HAP-1 (cell line): ENCODE measurements at regions not wholly inside any gene's neighbourhood (a gene's known extent, or its start where the extent isn't known, plus 50 kb on each side); places are given as distances from the start of the nearest gene placed in this dataset.
"Not testable (repeated sequence)": the region's sequence is repeated elsewhere in the genome, so short reads cannot be mapped to it uniquely, and the experiment has no call there.

Experiments used
- DNase-seq, 2 experiments: peaks; one replicate each; pipeline ENCODE4 v3.0.0-alpha.2; 2016 to 2020; ENCODE audit warnings: low spot score in 2 of 2
- H3K27me3 ChIP-seq: fragments of 250-450 bp; sonication (Bioruptor Pico); 2 replicates; pipeline ENCODE4 v1.5.1; 2020; ENCODE audit warnings: low read depth, mild to moderate bottlenecking, moderate library complexity
- H3K36me3 ChIP-seq: fragments of 250-450 bp; sonication (Bioruptor Pico); replicated peaks from 2 replicates; pipeline ENCODE4 v1.5.1; 2020; ENCODE audit warnings: mild to moderate bottlenecking
- H3K4me1 ChIP-seq: fragments of 250-450 bp; sonication (Bioruptor Pico); 2 replicates; pipeline ENCODE4 v1.5.1; 2020; ENCODE audit warnings: mild to moderate bottlenecking
- H3K4me3 ChIP-seq: fragments of 250-450 bp; sonication (Bioruptor Pico); 2 replicates; pipeline ENCODE4 v1.5.1; 2020; ENCODE audit warnings: mild to moderate bottlenecking, moderate library complexity
- H3K9me3 ChIP-seq: fragments of 250-450 bp; sonication (Bioruptor Pico); 2 replicates; pipeline ENCODE4 v1.5.1; 2020; ENCODE audit warnings: mild to moderate bottlenecking, moderate library complexity
- in situ Hi-C: fragments of 300-500 bp; cut with MboI; formaldehyde crosslinking; loops from 3 replicates; pipeline ENCODE4 v1.14.3; 2020; ENCODE audit warnings: low sequenced_read_pairs, inconsistent platforms, mixed read lengths

DNA sequence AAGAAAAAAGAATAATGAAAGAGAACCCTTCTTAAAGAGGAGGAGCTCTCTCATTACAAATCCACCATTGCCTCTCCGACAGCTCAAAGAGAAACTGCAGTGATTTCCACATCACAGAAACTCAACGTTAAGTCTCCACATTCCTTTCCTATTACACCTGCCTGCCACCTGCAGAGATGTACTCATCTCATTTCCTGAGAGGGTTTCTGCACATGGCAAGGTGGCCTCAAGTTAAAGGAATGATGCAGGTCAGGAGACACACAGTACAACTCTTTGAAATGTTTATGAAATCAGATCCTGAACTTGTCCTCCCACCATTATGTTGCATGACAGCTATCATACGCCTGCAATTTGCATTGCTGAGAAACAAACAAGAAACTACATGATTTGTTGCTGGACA lies 458.4 kb upstream of the ADAMTS9 start:
- Histone ChIP-seq H3K27me3 (no peaks in the 10 kb centered on the region), H3K9me3 (no peaks in the 10 kb centered on the region), H3K4me1 (no peaks in the 10 kb centered on the region), H3K4me3 (no peak overlapping the region), H3K36me3 (no peaks in the 10 kb centered on the region)
- no peak for DNase-seq
- in situ Hi-C loops = no loop called here

DNA sequence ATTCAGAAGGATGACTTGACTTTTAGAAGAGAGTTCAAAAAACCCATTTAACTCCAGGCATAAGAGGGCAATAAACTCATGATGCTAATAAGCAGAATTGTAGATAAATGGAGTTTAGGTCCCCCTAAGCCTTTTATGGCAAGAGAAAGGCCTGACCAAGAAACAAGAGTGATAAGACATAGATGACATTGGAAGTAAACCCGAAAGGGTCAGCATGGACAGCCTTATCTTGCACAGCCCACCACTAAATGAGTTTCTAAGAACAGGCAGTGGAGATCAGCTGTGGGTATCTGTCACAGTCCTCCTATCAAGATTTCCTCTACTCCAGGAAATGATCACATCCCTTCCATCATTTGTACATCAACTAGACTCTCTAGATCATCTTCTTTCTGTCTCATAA lies 457.9 kb upstream of the ADAMTS9 start:
- H3K27me3 ChIP-seq = no peaks in the 10 kb centered on the region
- H3K36me3 ChIP-seq = no peaks in the 10 kb centered on the region
- H3K4me1 ChIP-seq = no peaks in the 10 kb centered on the region
- H3K4me3 ChIP-seq = no peak overlapping the region
- in situ Hi-C loops = no loop called here
- no peak for DNase-seq
- no peaks in the 10 kb centered on the region for H3K9me3 ChIP-seq

DNA sequence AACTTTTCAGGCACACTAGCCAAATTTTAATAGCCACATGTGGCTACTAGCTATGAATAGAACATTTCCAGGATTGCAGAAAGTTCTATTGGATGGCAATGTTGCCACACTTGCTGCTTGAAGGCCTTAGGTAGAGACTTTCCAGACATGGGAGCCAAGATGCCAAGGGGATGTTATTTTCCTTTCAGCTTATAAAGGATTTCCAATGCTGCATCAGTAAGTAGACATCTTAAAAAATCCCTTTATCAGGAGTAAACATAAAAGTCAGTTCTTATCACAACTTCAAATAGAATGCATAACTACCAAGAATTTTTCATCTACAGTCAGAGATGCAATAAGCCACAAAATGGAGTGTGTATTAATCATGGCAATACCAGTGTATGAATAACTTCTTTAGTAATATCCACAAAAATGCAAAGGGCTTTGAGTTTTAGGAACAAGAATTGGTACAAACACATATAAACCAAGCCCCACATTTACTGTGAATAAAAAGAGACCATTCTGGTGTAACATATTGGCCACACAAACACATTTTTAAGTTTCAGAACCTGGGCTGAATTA lies 457.1 kb upstream of the ADAMTS9 start:
- no peak for DNase-seq
- in situ Hi-C loops = no loop called here
- H3K27me3 ChIP-seq = no peaks in the 10 kb centered on the region
- no peaks in the 10 kb centered on the region for H3K36me3 ChIP-seq
- H3K4me1 ChIP-seq = no peaks in the 10 kb centered on the region
- no peak overlapping the region for H3K4me3 ChIP-seq
- no peaks in the 10 kb centered on the region for H3K9me3 ChIP-seq

DNA sequence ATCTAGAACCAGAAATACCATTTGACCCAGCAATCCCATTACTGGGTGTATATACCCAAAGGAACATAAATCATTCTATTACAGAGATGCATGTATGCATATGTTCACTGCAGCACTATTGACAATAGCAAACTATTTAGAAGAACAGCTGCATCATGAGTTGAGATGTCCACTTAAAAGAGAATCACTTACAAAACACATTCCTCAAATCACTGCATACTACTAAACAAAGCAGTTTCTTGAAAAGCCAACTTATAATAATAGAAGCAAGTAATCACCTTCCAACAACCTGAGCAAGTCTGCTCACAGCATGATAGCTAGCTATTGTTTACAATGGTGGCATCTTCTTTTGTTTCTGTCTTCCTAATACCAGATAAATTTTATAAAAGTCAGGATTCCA lies 454.7 kb upstream of the ADAMTS9 start:
- no peak overlapping the region for H3K4me3 ChIP-seq
- H3K4me1 ChIP-seq = no peaks in the 10 kb centered on the region
- no peaks in the 10 kb centered on the region for H3K9me3 ChIP-seq
- H3K27me3 ChIP-seq = no peaks in the 10 kb centered on the region
- no peak for DNase-seq
- in situ Hi-C loops = no loop called here
- no peaks in the 10 kb centered on the region for H3K36me3 ChIP-seq

DNA sequence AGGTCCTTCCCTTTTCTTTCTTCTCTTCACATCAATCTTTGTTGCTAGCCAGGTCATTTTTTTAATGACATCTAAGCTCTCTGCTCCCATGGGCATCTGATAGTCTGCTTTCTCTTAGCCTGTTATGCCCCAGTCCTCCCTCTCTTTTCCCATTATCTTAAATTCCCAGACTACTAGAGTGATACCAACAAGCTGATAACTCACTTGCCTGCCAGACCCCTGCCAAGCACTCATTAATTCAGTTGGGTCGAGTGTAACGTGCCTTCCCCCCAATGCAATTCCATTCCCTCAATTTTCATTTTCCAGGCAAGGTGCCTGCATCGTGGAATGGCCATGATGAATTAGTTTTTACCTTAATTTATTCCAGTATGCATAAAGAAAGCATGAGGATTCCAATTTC lies 450.8 kb upstream of the ADAMTS9 start:
- Histone ChIP-seq H3K36me3 (no peaks in the 10 kb centered on the region), H3K27me3 (no peaks in the 10 kb centered on the region), H3K4me3 (no peak overlapping the region), H3K9me3 (no peaks in the 10 kb centered on the region), H3K4me1 (no peaks in the 10 kb centered on the region)
- DNase-seq = no peak
- in situ Hi-C loops = no loop called here

DNA sequence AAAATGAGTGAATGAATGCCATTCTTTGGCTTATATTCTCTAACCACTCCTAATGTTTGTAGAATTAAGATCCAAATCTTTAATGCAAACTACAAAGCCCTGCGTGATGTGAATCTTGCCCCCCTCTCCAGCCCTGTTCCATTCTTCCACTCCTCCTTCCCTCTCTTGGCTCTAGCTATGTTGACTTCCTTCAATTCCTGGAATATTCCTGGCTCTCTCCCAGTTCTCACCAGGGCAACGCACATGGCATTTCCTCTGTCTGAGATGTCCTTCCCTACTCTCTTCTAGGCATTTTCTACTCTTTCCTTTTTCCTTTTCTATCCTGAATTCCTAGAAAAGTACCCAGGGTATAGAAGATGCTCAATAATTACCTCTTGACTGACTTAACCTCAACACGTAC lies 446.0 kb upstream of the ADAMTS9 start:
- H3K9me3 ChIP-seq, DNase-seq, H3K4me3 ChIP-seq, H3K27me3 ChIP-seq, H3K36me3 ChIP-seq, H3K4me1 ChIP-seq, in situ Hi-C loops: not testable (repeated sequence)

DNA sequence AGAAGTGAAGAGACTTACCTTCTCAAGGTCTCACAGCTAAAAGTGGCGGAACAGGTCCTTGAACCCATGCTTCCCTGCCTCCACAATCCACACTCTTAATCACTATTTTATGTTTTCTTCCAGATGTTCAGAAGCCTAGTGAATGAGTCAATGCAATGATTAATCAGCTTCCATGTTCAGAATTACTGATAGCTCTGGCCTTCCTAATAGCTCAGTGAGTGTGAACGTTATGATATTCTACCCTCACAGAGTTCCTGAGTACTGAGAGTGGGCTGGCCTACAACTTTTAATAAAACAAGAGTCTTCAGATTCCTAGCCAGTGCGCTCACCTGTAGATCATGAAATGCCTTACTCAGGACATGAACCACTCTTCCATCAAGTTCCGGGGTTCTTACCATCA lies 443.0 kb upstream of the ADAMTS9 start:
- H3K36me3 ChIP-seq = no peaks in the 10 kb centered on the region
- H3K9me3 ChIP-seq = no peaks in the 10 kb centered on the region
- DNase-seq = no peak
- no peaks in the 10 kb centered on the region for H3K4me1 ChIP-seq
- H3K27me3 ChIP-seq = no peaks in the 10 kb centered on the region
- in situ Hi-C loops = no loop called here
- no peak overlapping the region for H3K4me3 ChIP-seq

DNA sequence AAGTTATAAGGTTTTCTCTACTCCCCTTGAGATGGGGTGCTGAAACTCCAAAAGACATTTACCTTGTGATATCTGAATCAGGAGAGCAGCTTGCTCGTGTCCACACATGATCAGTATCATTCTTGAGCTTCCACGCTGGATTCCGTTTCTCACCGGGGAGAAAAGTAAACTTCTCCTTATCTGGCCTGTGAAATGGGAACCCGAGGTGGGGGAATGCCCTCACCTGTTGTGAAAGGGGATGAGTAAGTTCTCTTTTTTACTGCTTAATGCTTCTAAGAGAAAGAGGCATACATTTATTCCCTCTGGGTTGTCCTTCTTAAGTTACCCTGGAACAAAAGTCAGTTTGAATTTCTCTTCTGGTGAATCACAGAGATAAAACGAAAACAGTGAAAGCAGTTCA lies 440.5 kb upstream of the ADAMTS9 start:
- Histone ChIP-seq H3K27me3 (no peaks in the 10 kb centered on the region), H3K36me3 (no peaks in the 10 kb centered on the region), H3K4me1 (no peaks in the 10 kb centered on the region), H3K9me3 (no peaks in the 10 kb centered on the region), H3K4me3 (no peak overlapping the region)
- no peak for DNase-seq
- in situ Hi-C loops = no loop called here

DNA sequence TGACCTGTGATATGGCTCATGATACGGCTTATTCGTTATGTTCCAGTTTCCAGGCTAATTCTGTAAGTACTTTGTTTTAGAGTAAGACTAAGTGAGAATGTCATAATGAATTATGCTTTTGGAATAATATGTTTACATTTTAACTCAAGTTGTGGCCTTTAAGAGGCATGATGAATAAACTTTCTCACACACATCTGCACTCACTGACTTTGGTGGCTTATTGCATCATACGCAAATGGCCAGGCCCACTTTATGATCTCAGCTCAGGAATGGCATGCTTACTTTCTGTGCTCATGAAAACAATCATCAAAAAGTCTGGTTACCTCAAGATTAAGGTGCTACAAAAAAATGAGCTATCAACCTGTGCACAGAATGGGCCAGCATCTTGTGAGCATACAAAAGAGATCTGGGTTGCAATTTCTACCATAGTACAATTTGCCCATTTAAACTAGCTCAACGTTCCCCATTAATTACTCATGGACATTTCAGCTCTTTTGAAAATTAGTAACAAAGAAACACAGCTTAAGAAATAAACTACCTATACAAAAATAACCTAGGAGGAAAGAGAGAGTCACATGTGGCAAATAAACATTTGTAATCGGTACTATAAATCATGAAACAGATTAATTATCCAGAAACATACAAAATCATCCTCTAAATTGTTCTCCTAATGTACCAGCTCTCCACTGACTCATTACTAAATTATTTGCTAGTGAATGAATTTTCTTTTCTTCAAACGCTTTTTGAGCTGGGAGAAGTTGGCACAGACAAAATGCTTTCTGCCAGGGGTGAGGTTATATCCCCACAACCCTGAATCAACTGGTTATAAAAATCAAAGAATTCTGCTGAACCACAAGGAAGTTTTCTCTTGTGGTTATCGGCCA lies 439.0 kb upstream of the ADAMTS9 start:
- Histone ChIP-seq H3K4me3 (no peak overlapping the region), H3K9me3 (no peaks in the 10 kb centered on the region), H3K36me3 (no peaks in the 10 kb centered on the region), H3K27me3 (no peaks in the 10 kb centered on the region), H3K4me1 (no peaks in the 10 kb centered on the region)
- no peak for DNase-seq
- in situ Hi-C loops = no loop called here

DNA sequence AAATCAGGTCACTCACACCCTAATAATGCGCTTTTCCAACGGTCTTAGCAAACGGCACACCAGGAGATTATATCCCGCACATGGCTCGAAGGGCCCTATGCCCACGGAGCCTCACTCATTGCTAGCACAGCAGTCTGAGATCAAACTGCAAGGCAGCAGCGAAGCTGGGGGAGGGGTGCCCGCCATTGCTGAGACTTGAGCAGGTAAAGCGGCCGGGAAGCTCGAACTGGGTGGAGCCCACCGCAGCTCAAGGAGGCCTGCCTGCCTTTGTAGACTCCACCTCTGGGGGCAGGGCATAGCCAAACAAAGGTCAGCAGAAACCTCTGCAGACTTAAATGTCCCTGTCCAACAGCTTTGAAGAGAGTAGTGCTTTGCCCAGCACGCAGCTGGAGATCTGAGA lies 432.4 kb upstream of the ADAMTS9 start:
- DNase-seq, H3K27me3 ChIP-seq, H3K4me3 ChIP-seq, in situ Hi-C loops, H3K4me1 ChIP-seq, H3K9me3 ChIP-seq, H3K36me3 ChIP-seq: not testable (repeated sequence)

DNA sequence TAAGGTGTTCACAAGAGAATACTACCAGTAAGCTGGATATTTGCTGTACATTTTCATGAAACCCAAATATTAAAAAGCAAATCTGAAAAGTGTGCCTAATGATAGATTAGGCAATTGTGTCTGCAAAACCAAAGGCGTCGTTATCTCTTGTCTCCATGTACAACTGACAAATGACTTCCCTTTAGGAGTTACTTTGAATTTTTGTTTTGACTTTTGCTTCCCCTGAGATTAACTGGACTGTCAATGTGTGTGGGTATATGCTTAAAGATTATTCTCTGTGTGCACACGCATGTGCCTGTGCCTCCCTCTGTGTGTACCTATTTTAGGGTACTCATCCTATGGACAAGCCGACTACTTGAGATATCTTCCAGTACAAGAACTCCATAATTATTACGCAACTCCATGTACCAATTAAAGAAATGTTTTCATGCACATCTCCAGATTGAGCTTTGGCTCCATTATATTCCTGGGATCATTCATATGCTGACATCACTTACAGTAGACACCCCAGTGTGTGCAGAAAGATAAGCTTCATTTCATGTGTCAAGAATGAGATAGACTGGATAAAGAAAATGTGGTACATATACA lies 431.2 kb upstream of the ADAMTS9 start:
- Histone ChIP-seq H3K36me3 (no peaks in the 10 kb centered on the region), H3K9me3 (no peaks in the 10 kb centered on the region), H3K4me1 (no peaks in the 10 kb centered on the region), H3K4me3 (no peak overlapping the region), H3K27me3 (no peaks in the 10 kb centered on the region; the same call in 1 of the 2 replicates)
- in situ Hi-C loops = no loop called here
- no peak for DNase-seq

DNA sequence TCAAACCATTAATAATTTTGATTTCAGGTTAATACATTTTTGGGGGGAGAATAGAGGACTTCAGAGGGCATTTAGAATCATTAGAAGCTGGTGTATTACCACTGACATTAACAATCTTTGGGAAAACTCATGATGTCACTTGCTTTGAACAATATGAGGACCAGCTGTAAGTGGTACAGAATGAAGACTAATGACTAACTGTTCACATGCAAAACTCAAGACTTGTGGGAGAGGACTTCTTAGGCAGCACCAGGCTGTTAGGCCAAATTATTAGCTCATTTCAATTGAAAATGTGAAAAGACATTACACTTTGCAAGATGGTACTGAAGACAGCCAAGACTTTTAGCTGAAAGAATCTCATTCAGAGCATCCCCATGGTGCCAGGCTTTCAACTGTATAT lies 426.2 kb upstream of the ADAMTS9 start:
- no peak overlapping the region for H3K4me3 ChIP-seq
- no peaks in the 10 kb centered on the region for H3K4me1 ChIP-seq
- no peaks in the 10 kb centered on the region for H3K36me3 ChIP-seq
- in situ Hi-C loops = no loop called here
- no peaks in the 10 kb centered on the region for H3K9me3 ChIP-seq
- no peak for DNase-seq
- no peaks in the 10 kb centered on the region; the same call in 1 of the 2 replicates for H3K27me3 ChIP-seq

DNA sequence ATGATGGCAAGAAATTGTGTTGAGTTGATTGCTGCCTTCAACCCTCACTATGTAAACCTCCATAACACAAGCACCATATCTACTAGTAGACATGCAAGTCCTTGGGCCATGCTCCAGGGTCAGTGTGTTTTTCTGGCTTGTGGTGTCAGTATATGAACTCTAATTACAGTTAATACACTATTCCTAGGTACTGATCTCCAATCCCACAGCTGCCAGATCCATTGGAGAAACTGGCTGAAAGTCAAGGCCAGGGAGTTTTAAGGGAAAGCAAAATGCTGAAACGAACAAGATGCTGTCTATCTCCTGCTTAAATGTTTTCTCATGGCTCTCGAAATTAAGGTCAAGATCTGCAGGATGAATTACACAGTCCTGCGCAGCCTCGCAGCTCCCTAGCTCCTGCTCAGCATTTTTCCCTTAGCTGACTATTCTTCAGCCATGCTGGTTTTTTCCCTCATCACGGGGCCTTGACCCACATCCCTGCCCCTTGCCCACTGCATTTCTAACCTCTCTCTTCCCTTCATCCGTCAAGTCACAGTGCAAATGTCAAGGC lies 425.0 kb upstream of the ADAMTS9 start:
- in situ Hi-C loops = no loop called here
- Histone ChIP-seq H3K9me3 (no peaks in the 10 kb centered on the region), H3K4me1 (no peaks in the 10 kb centered on the region), H3K4me3 (no peak overlapping the region), H3K27me3 (no peaks in the 10 kb centered on the region; the same call in 1 of the 2 replicates), H3K36me3 (no peaks in the 10 kb centered on the region)
- no peak for DNase-seq

DNA sequence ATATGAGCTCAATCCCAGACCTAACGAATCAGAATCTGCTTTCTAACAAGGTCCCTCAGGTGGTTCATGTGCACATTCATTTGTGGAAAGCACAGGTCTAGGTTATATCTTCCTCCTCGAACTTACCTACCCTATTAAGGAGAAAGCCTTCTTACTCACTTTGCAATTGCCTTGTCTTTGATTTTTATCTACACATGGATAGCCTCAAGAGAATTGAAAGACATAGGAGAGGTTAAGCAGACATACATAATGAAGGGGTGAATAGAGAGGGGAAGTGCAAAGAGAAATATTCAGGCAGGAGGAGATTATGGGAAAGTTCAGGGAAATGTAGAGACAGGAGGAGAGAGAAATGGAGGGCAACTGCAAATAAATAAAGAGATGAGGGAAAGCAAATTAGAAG lies 422.9 kb upstream of the ADAMTS9 start:
- peaks cover 5% of the 10 kb centered on the region for H3K27me3 ChIP-seq
- H3K4me1 ChIP-seq = no peaks in the 10 kb centered on the region
- in situ Hi-C loops = no loop called here
- no peaks in the 10 kb centered on the region for H3K9me3 ChIP-seq
- no peak overlapping the region for H3K4me3 ChIP-seq
- no peaks in the 10 kb centered on the region for H3K36me3 ChIP-seq
- no peak for DNase-seq
